GM19372 (cell line): ENCODE measurements at regions not wholly inside any gene's neighbourhood (a gene's known extent, or its start where the extent isn't known, plus 50 kb on each side); places are given as distances from the start of the nearest gene placed in this dataset.

Source experiments
- ATAC-seq: cut with Tn5 transposase; IDR thresholded peaks from one replicate; pipeline ENCODE4 v1.9.1; 2021; ENCODE audit warnings: mild to moderate bottlenecking, low read depth, moderate library complexity; ENCODE audit not compliant: unreplicated experiment

DNA sequence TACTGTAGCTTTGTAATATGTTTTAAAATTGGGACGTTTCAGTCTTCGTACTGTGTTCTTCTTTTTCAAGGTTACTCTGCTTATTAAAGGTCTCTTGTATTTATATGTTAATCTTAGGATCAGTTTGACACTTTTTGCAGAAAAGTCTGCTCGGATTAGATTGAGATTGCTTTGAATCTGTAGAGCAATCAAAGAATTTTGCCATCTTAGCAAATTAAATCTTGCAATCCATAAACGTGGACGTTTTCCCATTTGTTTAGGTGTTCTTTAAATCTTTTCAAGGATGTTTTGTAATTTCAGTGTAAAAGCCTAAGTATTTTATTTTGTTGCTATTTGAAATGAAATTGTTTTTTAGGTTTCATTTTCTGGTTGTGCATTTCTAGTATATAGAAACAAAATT lies 78.0 kb upstream of the GTSF1L start:
- no peak for ATAC-seq

- ATAC-seq: no peak
Observed at GRCh38 chr20:43803276-43803675, 76.5 kb upstream of the GTSF1L start.

DNA sequence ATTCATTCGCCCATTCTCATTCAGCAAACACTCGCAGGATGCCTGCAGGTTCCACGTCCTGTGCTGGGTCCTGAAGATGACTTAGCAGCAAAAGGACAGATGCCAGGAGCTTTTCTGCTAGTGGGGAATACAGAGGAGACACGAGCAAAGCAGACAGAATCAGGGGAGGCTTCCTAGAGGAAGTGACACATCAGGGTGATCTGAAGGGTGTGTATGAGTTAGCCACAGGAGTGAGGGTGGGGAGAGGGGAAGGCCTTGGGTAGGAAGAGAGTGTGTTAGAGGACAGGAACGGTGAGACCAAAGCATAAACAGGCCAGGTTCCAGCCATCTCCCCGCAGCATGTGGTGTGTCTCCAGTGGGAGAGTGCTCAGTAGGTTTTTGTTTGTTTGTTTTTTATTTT lies 73.4 kb upstream of the GTSF1L start:
- no peak for ATAC-seq

- no peak for ATAC-seq
Observed at GRCh38 chr20:43799741-43800140, 72.9 kb upstream of the GTSF1L start.

DNA sequence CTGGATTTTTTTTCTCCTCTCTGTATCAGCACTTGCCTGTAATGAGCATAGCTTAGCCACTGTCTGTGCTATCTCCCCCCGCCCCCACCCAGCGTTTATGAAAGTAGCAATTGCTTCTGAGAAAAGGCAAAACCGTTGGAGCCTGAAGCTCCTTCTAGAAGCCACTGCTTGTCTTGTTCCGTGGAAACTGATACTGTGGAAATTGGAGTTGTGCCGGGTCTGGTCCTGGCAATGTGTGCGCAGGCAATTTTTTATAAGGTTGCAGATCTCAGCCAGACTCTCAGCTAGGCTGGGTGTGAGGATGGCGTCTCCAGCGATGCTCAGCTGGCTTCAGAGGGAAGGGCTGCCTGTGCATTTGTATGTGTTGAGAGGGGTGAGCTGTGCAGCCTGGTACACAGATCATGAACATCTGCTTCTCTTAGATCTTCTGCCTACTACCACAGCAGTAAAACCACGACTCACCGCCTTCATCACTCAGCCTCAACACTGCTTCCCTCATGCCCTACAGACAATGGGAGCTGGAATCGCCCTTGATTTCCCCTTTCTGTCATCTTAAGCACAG lies 72.4 kb upstream of the GTSF1L start:
- ATAC-seq: no peak

- ATAC-seq: no peak
Observed at GRCh38 chr20:43798291-43799149, 71.7 kb upstream of the GTSF1L start.

DNA sequence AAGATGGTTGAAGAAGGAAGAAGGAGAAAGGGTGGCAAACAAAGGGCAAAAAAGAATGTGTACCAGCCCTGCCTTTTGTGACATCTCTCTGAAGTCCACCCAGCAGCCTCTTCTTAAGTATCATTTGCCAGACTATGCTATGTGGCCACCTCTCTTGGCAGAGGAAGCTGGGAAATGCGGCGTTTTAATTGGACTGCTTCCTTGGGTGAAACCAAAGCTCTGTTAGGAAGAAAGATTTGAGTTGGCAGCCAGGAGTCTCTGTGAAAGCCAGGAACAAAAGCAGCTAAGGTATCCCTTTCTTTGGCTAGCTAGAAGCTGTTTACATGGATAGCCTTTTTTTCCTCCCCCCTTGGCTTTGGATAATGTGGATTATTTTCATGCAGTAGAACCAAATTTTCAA lies 67.5 kb upstream of the GTSF1L start:
- no peak for ATAC-seq

GRCh38 chr20:43789593-43789992 lies 62.8 kb upstream of the GTSF1L start:
- peak; percentile 74 for ATAC-seq

DNA sequence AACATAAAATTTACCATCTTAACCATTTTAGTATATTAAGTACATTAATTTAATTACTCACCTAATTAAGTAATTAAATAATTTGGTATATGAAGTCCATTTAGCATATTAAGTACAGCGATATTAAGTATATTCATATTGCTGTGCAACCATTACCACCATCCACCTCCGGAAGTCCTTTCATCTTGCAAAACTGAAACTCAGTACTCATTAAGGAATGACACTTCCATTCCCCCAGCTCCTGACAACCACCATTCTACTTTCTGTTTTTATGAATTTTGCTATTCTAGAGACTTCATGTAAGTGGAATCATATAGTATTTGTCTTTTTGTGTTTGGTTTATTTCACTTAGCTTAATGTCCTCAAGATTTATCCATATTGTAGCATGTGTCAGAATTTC lies 61.1 kb upstream of the GTSF1L start:
- no peak for ATAC-seq

DNA sequence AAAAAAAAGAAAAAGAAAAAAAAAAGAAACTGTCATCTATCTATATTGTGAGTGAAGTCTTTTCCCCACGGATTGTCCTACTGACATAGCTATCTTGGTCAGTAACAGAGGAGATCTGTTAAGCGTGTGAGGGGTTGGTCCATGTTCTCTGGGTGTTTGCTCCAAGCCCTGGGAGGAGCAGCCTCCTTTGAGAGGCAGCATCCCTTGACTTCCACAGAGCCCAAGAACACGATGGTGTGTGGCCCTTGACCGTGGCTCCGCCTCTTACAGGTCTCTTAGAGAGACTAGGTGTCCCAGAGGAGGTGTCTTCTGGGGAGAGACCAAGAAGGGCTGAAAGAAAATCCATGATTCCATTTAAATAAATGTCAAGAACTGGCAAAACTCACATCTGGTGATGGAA lies 60.1 kb upstream of the GTSF1L start:
- ATAC-seq: no peak

- ATAC-seq: no peak
Observed at GRCh38 chr20:43781215-43781614, 54.4 kb upstream of the GTSF1L start.

- no peak for ATAC-seq
Observed at GRCh38 chr20:43778375-43778774, 51.6 kb upstream of the GTSF1L start.

DNA sequence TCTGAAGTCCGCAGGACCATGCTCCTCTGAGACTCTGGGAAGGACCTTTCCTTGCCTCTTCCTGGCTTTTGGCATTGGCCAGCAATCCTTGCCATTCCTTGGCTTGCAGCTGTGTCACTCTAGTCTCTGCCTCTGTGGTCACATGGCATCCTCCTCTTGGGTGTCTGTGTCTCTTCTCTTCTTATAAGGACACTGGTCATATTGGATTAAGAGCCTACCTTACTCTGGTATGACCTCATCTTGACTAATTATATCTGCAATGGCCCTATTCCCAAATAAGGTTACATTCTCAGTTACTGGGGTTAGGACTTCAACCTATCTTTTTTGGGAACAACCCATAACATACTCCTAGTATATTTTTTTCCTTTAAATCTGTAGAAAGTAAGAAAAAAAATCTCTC lies 49.9 kb upstream of the GTSF1L start:
- no peak for ATAC-seq
